Astrocyte of the hippocampus (primary cell): ENCODE measurements at regions not wholly inside any gene's neighbourhood (a gene's known extent, or its start where the extent isn't known, plus 50 kb on each side); places are given as distances from the start of the nearest gene placed in this dataset.
A peak's percentile ranks its signal among the peaks of the same experiment; 100 is the strongest.
"Not testable (repeated sequence)": the region's sequence is repeated elsewhere in the genome, so short reads cannot be mapped to it uniquely, and the experiment has no call there.

Experiments
- DNase-seq: peaks from one replicate; pipeline ENCODE4 v3.0.0; 2011; ENCODE audit warnings: low read depth, low spot score

DNA sequence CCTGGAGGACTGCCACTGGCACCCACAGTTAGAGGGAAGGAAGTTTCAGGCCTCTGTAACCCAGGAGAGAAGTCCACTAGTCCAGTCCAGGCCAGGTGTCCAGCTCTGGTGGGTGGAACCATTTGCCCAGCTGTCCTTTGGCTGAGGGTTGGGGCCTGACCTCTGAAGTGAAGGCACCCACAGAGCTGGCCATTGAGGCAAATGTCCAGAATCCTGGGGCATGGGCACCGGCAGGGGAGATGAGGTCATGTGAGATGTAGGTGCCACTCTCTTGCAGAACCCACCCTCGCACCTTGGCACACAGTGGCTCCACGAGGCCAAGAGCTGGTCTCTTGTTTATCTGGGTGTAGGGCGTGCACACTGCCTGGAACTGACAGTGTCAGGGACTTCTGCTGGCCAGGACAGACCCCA is 162.8 kb downstream of the SMAD6 start:
- no peak for DNase-seq

DNA sequence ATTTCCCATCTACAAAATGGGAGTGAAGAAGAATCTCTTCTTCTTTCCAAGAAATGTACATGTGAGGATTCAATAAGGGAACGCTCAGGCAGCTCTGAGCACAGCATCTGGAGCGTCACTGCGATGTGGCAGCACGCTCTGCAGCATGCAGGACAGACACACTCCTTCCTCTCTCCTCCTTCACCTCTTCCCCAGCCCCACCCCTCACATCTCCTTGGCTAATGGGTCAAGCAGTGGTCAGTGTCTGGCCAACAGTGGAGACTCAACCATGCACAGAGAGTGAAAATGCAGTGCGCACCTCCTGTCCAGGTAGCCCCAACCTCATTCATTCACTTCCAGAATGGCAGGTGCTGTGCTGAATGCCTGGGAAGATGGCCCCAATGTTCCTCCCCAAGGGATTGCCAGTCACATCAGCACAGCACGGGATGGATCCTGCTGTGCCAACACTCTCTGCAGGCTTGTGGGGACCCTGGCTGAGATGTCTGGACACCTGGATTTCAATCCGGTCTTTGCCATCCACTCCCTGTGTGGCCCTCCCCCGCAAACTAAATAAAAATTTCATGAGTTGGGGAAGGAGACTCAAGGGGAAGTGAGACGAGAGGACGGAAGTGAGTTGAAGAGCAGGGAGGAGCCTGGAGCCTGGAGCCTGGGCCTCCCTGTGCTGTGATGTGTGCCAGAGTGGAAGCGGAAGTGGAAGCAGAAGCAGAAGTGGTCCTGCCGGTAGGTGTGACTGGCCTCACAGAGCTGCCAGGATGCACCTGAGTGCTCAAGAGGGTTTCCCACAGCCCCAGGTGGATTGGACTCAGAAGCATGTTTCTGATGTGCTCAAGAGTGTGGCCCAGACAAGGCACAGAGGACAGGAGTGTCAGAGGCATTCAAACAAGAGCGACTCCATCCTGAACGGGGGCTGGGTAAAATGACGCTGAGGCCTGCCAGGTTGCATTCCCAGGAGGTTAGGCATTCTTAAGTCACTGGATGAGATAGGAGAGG is 163.9 kb downstream of the SMAD6 start:
- DNase-seq: no peak

DNA sequence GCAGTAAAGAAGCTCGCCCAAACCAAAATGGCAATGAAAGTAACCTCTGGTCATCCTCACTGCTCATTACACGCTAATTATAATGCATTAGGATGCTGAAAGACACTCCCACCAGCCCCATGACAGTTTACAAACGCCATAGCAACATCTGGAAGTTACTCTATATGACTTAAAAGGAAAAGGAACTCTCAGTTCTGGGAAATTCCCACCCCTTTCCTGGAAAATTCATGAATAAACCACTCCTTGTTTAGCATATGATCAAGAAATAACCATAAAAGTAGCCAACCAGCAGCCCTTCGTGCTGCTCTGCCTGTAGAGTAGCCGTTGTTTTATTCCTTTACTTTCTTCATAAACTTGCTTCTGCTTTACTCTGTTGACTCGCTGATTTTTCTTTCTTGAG is 164.6 kb downstream of the SMAD6 start:
- no peak for DNase-seq

- no peak for DNase-seq
Measured at GRCh38 chr15:66868918-66869317, 166.9 kb downstream of the SMAD6 start.

GRCh38 chr15:66870880-66871388 is 168.9 kb downstream of the SMAD6 start:
- no peak for DNase-seq

DNA sequence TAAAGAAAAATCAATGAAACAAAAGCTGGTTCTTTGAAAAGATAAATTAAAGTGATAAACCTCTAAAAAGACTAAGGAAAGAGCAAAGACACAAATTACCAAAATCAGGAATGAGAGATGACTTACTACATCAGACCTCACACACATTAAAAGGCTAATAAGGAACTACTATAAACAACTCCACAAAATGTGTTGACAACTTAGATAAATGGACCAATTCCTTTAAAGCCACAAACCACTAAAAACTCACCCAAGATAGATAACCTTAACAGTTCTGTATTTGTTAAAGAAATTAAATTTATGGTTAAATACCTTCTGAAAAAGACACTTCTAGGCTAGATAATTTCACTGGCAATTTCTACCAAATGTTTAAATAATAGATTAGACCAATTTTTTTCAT is 170.4 kb downstream of the SMAD6 start:
- peak; percentile 28 for DNase-seq

GRCh38 chr15:66873331-66873730 is 171.3 kb downstream of the SMAD6 start:
- not testable (repeated sequence) for DNase-seq

DNA sequence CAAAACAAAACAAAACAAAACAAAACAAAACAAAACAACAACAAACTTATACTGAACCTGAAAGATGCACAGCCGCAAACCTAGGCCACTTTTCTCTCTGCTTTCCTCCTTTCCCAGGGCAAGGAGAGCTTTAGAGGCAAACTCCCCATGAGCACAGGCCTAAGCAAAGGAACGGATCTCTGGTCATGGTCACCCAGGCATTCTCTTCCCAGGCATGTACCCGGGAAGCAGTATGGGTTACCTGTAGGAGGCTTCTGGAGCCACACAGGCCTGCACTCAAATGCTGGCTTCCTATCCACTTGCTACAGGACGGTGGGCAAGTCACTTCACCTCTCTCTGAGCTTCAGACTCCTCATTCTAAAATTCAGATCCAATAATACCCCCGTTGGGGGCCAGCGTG is 171.8 kb downstream of the SMAD6 start:
- DNase-seq: no peak

GRCh38 chr15:66875588-66876420 is 173.8 kb downstream of the SMAD6 start:
- DNase-seq: no peak

DNA sequence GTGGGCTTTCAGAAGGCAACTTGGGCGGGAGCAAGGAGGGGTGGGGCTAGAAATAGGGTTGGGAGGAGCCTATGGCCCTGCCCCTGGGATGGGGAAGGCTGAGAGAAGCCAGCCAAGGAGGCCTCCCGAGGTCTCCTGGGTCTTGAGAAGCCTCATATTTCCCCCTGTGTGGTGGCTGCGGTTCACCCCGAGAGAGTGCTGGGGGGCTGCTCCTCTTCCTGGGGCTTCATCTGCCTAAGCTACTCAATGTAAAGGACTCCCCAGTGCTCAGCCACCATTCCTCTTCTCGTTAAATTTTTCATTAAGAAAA is 174.3 kb downstream of the SMAD6 start:
- DNase-seq: no peak

DNA sequence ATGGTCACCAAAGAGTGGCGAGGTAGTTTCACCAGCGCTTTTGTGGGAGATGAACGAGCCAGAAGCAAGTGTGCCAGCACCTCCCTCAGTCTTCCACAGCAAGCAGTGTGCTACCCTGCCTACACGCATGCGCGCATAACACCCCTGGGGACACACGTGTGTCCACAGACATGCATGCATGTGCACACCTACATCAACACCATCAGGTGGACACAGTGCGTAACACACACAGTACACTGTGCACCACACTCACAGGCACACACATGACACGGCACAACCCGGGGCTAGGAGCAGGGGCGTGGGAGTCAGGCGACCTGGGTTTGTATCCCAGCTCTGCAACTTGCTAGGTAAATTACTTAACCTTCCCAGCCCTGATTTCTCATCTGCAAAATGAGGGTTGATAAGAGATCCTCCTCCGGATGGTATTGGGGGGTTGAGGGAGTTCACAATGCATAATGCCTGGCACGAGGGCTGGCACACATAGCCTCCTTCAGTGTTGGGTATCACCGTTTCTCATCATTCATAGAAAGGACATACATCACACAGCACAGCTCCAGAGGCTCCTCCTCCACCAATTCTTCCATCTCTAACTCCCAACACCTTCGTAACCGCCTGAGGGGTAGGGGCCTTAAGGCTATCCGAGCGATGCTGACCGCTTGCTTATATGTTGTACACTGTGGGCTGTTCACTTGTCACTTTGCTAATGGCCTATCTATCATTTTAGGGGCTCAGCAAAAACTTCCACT is 174.9 kb downstream of the SMAD6 start:
- no peak for DNase-seq

DNA sequence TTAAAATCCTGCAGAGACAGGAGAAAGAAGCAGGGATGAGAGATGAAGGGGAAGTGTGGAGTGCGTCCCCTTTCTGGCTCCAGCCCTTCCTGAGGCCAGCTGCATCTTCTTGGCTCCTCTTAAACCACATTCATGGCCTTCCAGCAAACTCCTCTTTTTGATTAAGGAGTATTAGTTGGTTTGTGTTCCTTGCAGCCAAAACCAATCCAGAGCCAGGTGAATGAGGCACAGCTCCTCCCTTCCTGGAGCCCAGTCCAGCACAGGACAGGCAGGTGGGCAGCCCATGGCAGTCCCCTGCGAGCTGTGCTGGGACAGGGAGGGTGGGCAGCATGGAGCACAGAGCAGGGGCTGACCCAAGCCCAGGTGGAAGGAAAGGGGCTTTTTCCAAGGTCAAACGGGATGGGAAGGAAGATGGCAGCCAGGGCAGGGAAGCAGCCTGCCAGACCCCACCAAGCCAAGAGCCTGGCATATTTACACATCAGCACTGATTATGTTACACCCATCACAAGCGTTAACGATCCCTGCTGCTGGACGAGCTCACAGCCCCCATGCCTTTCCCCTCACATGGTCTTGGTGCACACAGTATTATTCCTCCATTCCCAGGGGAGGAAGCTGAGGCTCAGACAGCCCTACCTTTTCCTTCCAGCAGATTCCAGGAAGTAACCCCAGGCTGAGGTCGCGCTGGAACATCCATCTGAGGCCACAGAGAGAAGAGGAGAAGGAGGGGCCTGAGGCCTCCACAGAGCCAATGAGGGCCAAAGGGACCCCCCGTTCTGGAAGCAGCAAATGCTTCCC is 175.6 kb downstream of the SMAD6 start:
- DNase-seq: no peak

DNA sequence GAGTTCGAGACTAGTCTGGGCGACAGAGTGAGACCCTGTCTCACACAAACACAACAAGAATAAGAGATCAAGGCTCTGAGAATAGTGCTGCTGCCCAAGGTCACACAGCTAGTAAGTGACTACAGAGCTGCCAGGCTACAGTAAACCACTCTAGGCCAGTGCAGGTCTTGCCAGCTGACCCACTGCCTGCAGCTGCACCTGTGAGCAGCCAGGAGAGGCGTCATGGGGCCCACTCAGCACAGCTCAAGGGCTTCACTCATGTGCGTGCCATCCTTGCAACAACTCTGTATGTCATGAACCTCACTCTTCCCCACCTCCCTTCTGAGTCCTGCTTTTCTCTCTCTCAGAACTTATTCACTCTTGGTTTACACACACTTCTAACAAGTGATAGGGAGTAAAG is 176.7 kb downstream of the SMAD6 start:
- DNase-seq: no peak

DNA sequence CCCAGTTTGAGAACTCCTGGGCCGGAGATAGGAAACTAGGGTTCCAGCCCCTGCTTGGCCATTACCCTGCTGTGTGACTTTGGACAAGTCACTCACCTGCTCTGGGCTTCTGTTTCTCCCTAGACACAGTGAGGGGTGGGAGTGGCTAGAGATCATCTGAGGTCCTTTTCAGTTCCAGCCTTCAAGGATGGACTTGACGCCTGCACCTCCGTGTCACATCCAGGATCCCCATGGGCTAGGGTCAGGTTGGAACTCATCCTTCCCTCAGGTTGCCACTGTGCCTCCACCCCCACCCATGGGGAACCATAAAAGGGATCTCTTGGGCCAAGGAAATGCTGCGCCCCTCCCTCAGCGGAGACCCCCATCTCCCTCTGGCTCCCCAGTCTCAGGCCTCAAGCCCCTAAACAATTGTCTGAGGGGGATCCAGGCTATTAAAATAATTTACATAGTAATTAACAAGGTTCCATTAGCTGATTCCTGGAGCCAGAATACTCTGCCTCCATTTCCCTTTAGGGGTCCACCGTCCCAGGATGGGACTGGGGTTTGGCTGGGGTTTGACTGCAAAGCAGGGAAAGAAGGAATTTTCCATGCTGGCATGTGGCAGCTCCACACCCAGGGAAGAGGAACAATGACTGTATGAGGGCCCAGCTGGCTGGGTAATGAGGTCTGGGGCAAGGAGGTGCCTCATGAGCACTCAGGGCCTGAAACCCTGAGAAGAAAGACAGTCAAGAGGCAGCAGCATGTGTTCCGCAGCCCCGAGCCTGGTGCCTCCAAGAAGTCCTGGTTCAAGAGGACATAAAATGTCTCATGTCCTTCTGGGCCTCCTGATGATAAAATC is 177.7 kb downstream of the SMAD6 start:
- DNase-seq: no peak

DNA sequence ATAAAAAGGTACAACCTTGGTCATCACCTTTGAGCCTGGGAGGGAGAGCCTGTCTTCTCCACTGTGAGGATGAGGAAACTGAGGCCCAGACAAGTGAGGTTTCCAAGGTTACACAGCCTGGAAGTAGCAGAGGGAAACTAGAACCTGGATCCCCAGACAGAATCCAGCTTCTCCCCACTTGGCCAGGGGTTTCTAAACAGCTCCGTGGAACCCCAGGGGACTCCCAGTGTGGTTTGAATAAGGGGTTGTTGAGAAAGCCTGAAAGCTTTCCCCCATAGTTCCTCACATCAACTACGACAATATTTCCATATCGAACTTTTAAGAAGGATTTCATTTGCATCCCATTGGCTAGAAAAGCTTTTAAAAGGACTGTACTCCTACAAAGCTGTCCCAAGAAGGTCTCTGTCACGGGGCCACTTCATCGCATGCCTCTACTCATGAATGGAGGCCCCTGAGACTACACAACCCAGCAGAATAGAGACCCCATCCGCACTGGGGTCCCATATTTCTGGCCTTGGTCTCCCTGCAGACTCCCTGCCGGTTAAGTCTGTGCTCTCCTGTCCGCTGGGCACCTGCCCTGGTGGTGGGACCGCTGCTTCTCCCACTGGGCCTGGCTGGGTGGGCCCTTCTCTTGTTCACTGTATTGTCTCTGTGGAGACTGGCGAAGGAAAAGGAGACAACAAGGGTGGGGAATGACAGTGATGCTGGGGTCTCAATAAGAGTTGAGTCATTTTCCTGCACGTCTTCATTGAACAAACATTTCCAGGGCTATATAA is 178.5 kb downstream of the SMAD6 start:
- DNase-seq: no peak

GRCh38 chr15:66881173-66881905 is 179.3 kb downstream of the SMAD6 start:
- DNase-seq: no peak

DNA sequence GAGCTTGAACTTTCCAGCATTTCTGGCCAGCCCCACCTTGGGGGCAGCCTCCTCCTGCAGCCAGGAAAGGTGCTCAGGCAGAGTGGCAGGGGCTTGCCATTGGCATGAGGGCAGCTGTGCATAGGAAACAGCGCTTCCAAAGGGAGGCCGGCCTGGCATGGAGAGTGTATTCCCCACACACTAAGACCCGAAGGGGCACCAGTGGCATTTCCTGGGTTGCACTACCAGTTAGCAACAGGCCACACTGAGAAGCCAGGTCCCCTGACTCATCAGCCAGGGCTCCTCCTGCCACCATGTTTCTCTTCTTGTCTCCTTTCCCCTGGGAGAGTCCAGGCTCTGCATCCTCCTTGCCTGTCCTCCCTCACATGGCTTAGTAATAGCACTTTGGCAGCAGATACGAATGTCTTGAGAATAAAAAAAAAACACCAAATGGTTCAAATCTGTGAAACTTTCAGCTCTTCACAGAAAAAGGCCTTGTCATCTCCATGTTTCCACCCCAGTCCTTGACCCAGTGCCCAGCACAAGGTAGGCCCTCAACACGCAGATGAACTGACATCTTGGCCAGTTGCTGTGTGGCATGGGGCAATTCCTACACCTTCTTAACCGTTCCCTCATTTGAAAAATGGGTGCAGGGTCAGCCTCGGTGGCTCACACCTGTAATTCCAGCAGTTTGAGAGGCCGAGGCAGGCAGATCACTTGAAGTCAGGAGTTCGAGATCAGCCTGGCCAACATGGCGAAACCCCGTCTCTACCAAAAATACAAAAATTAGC is 180.4 kb downstream of the SMAD6 start:
- peak; percentile 63 for DNase-seq
